ENCODE measurements at regions not wholly inside any gene's neighbourhood (a gene's known extent, or its start where the extent isn't known, plus 50 kb on each side); places are given as distances from the start of the nearest gene placed in this dataset.

DNA sequence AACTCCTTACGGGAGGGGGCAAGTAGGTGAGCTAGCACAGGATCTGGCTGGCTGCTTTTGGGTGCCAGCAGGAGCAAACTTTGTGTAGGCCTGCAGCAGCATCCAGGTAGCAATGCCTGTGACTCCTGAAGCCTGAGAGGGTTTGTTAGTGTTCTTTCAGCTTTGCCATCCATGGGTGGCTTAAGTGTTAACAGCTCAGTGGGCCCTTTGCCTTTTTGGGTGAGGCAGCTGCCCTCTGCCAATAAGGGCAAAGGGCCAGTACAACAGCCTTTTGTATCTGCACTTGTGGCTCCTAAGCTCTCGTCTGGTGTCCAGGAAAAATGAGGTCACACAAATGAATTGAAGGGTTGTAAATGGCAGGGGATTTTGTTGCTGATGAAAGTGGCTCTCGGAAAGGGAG is 359.0 kb upstream of the CHRM2 start:
- TF ChIP-seq, protein P1, sequence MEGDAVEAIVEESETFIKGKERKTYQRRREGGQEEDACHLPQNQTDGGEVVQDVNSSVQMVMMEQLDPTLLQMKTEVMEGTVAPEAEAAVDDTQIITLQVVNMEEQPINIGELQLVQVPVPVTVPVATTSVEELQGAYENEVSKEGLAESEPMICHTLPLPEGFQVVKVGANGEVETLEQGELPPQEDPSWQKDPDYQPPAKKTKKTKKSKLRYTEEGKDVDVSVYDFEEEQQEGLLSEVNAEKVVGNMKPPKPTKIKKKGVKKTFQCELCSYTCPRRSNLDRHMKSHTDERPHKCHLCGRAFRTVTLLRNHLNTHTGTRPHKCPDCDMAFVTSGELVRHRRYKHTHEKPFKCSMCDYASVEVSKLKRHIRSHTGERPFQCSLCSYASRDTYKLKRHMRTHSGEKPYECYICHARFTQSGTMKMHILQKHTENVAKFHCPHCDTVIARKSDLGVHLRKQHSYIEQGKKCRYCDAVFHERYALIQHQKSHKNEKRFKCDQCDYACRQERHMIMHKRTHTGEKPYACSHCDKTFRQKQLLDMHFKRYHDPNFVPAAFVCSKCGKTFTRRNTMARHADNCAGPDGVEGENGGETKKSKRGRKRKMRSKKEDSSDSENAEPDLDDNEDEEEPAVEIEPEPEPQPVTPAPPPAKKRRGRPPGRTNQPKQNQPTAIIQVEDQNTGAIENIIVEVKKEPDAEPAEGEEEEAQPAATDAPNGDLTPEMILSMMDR (IDR thresholded peaks at IDR 0.05), result no peak
- TF ChIP-seq POLR2A (IDR thresholded peaks at IDR 0.05), result no peak
- no peak for TF ChIP-seq POLR2AphosphoS5 (IDR thresholded peaks at IDR 0.05)
- no peak for TF ChIP-seq EP300 (IDR thresholded peaks at IDR 0.05)

All from upper lobe of left lung (tissue), 4 donors.